Osteocyte (in vitro differentiated cells): ENCODE measurements at regions not wholly inside any gene's neighbourhood (a gene's known extent, or its start where the extent isn't known, plus 50 kb on each side); places are given as distances from the start of the nearest gene placed in this dataset.

ENCODE experiments used
- DNase-seq: peaks from one replicate; pipeline ENCODE4 v3.0.0; 2021; ENCODE audit warnings: mixed read lengths; ENCODE audit not compliant: unreplicated experiment; ENCODE audit errors: extremely low spot score
- H3K27ac Mint-ChIP-seq: one replicate; pipeline ENCODE4 v1.8.0; 2021; ENCODE audit warnings: mild to moderate bottlenecking, mixed read lengths; ENCODE audit not compliant: unreplicated experiment
- H3K27me3 Mint-ChIP-seq: one replicate; pipeline ENCODE4 v1.8.0; 2021; ENCODE audit warnings: mixed read lengths; ENCODE audit not compliant: unreplicated experiment
- H3K36me3 Mint-ChIP-seq: one replicate; pipeline ENCODE4 v1.8.0; 2021; ENCODE audit warnings: mixed read lengths; ENCODE audit not compliant: unreplicated experiment
- H3K4me1 Mint-ChIP-seq: one replicate; pipeline ENCODE4 v1.8.0; 2021; ENCODE audit warnings: mixed read lengths; ENCODE audit not compliant: unreplicated experiment
- H3K4me3 Mint-ChIP-seq: one replicate; pipeline ENCODE4 v1.8.0; 2021; ENCODE audit warnings: mild to moderate bottlenecking, moderate library complexity, mixed read lengths; ENCODE audit not compliant: unreplicated experiment
- H3K9me3 Mint-ChIP-seq: one replicate; pipeline ENCODE4 v1.8.0; 2021; ENCODE audit warnings: mixed read lengths; ENCODE audit not compliant: unreplicated experiment
- CTCF ChIP-seq: fragments of 200-600 bp; sonication (generic); IDR thresholded peaks from 2 replicates; pipeline ENCODE4 v1.5.0; 2021; ENCODE audit warnings: antibody characterized with exemption, mild to moderate bottlenecking, moderate library complexity

- TF ChIP-seq CTCF = no peak
- Mint-ChIP-seq H3K36me3 (no peaks in the 10 kb centered on the region), H3K27ac (no peak overlapping the region), H3K4me1 (no peaks in the 10 kb centered on the region), H3K27me3 (peaks cover 9% of the 10 kb centered on the region), H3K4me3 (no peak overlapping the region), H3K9me3 (no peaks in the 10 kb centered on the region)
- DNase-seq = no peak
Observed at GRCh38 chr4:152068866-152069265, 308.1 kb upstream of the GATB start.

DNA sequence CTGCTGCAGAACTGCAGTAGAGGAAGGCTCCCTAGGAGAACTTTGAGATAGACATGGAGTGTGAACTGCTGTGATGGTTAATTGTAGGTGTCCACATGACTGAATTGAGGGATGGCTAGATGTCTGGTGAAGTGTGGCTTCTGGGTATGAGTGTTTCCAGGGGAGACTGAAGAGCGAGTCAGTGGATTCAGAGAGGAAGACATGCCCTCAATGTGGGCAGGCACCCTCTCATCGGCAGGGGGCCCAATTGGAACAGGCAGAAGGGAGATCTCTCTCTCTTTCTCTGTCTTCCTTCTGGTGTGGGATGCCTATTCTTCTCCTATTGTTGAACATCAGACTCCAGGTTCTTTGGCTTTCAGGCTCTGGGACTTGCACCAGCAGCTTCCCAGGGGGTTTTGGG, 304.7 kb upstream of the GATB start:
- peaks cover 22% of the 10 kb centered on the region for H3K27me3 Mint-ChIP-seq
- no peak overlapping the region for H3K27ac Mint-ChIP-seq
- H3K9me3 Mint-ChIP-seq = no peaks in the 10 kb centered on the region
- no peak for TF ChIP-seq CTCF
- no peak for DNase-seq
- no peak overlapping the region for H3K4me3 Mint-ChIP-seq
- no peaks in the 10 kb centered on the region for H3K4me1 Mint-ChIP-seq
- no peaks in the 10 kb centered on the region for H3K36me3 Mint-ChIP-seq

DNA sequence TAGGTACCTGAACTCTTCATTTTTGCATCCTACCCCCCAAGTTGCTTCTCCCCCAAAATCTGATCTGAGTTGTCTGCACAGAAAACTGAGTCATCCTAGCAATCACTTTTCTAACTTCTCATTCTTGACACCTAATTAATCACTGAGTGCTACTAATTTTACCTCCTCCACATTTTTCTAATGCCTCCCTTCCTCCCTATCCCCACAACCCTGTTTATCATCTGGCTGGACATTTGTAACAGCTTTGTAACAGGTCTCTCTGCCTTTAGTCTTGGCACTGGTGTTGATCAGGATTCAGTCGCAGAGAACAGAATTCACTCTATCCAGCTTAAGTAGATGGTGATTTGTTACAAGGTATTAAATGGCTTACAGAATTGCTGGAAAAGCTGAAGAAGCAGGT, 303.9 kb upstream of the GATB start:
- DNase-seq = no peak
- no peak for TF ChIP-seq CTCF
- no peak overlapping the region for H3K27ac Mint-ChIP-seq
- no peaks in the 10 kb centered on the region for H3K36me3 Mint-ChIP-seq
- no peak overlapping the region for H3K4me3 Mint-ChIP-seq
- no peaks in the 10 kb centered on the region for H3K9me3 Mint-ChIP-seq
- no peaks in the 10 kb centered on the region for H3K4me1 Mint-ChIP-seq
- H3K27me3 Mint-ChIP-seq = peaks cover 24% of the 10 kb centered on the region

- Mint-ChIP-seq H3K27me3 (peaks cover 26% of the 10 kb centered on the region), H3K27ac (no peak overlapping the region), H3K4me1 (no peaks in the 10 kb centered on the region), H3K4me3 (no peak overlapping the region), H3K36me3 (no peaks in the 10 kb centered on the region), H3K9me3 (no peaks in the 10 kb centered on the region)
- no peak for TF ChIP-seq CTCF
- DNase-seq = no peak
Observed at GRCh38 chr4:152064282-152064681, 303.5 kb upstream of the GATB start.

- peaks cover 27% of the 10 kb centered on the region for H3K27me3 Mint-ChIP-seq
- TF ChIP-seq CTCF = no peak
- H3K9me3 Mint-ChIP-seq = no peaks in the 10 kb centered on the region
- no peaks in the 10 kb centered on the region for H3K36me3 Mint-ChIP-seq
- no peak for DNase-seq
- no peak overlapping the region for H3K4me3 Mint-ChIP-seq
- H3K27ac Mint-ChIP-seq = no peak overlapping the region
- H3K4me1 Mint-ChIP-seq = no peaks in the 10 kb centered on the region
Observed at GRCh38 chr4:152063621-152064240, 302.9 kb upstream of the GATB start.
